ENCODE measurements at regions not wholly inside any gene's neighbourhood (a gene's known extent, or its start where the extent isn't known, plus 50 kb on each side); places are given as distances from the start of the nearest gene placed in this dataset.
A peak's percentile ranks its signal among the peaks of the same experiment; 100 is the strongest.

DNA sequence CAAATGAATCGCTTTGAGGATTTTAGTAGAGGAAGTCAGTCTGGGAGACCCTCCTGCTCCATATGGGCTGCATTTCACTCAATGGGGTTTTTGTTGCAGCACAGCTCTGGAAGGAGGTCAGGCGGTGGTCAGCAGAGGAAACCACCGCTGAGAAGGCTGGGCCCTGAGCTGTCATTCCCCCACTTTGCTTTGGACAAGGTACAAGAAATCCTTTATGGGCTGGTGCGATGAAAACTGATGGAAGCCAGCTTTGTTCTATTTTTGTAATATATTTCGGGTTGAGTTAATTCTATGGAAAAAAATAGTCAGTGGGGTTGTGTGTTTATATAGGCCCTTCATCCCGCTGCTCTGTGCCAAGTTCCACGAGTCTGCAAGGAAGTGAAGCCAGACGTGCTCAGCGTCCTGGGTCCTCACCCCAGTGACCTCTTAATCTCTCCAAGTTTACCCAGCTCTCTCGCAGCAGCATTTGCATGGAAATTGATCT is 157.1 kb upstream of the TMC3 start:
- Mint-ChIP-seq H3K4me3 (ENCODE audit: unreplicated experiment) (peak overlapping the region; percentile 45), H3K36me3 (ENCODE audit: low read depth) (no peaks in the 10 kb centered on the region), H3K27me3 (ENCODE audit: low read depth) (no peaks in the 10 kb centered on the region), H3K4me1 (ENCODE audit: low read depth) (peaks cover 39% of the 10 kb centered on the region), H3K27ac (ENCODE audit: unreplicated experiment) (peak overlapping the region; percentile 89), H3K9me3 (ENCODE audit: low read depth) (no peaks in the 10 kb centered on the region)
- TF ChIP-seq, protein P1, sequence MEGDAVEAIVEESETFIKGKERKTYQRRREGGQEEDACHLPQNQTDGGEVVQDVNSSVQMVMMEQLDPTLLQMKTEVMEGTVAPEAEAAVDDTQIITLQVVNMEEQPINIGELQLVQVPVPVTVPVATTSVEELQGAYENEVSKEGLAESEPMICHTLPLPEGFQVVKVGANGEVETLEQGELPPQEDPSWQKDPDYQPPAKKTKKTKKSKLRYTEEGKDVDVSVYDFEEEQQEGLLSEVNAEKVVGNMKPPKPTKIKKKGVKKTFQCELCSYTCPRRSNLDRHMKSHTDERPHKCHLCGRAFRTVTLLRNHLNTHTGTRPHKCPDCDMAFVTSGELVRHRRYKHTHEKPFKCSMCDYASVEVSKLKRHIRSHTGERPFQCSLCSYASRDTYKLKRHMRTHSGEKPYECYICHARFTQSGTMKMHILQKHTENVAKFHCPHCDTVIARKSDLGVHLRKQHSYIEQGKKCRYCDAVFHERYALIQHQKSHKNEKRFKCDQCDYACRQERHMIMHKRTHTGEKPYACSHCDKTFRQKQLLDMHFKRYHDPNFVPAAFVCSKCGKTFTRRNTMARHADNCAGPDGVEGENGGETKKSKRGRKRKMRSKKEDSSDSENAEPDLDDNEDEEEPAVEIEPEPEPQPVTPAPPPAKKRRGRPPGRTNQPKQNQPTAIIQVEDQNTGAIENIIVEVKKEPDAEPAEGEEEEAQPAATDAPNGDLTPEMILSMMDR (IDR thresholded peaks at IDR 0.05), result no peak
- no peak for DNase-seq (ENCODE audit: low spot score)

DNA sequence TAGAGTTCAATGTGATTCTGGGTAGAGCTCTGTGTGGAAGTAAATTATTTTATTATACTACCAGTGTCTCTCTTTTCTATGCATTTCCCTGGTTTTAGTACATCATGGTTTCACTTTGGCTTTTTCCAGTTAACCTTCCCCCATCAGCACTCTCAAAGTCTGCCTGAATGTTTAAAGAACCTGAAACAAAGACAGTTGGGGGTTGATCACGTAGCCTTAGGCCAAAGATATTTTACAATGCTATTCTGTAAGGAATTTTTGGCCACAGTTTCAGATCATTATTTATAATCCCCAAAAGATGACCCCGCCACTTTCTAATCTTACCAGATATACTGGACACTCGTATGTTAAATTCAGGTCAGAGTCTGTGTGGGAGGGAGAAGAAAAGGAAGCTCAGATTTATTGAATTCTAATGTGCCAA is 156.3 kb upstream of the TMC3 start:
- Mint-ChIP-seq H3K9me3 (ENCODE audit: low read depth) (no peaks in the 10 kb centered on the region), H3K27ac (ENCODE audit: unreplicated experiment) (no peak overlapping the region), H3K27me3 (ENCODE audit: low read depth) (no peaks in the 10 kb centered on the region), H3K36me3 (ENCODE audit: low read depth) (no peaks in the 10 kb centered on the region), H3K4me1 (ENCODE audit: low read depth) (peaks cover 39% of the 10 kb centered on the region), H3K4me3 (ENCODE audit: unreplicated experiment) (no peak overlapping the region)
- TF ChIP-seq, protein P1 (IDR thresholded peaks at IDR 0.05), result no peak
- no peak for DNase-seq (ENCODE audit: low spot score)

DNA sequence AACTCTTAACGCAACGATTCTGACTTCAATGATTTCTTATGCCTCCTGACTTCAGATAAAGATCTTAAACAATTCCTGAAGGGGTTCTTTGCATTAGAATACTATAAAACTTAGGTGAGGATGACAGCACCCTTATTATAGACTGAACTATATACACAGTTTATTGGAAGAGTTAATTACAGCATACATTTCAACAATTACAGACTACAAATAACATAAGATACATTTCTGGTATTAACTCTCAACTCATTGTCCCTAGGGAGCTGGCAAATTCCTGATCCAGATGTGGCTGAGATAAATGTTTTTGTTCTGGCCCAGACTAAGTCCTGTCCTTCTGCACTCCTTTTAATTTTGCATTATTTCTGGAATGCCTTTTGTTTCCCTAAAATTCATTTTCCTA is 155.5 kb upstream of the TMC3 start:
- H3K4me1 Mint-ChIP-seq (ENCODE audit: low read depth), result peaks cover 39% of the 10 kb centered on the region
- H3K4me3 Mint-ChIP-seq (ENCODE audit: unreplicated experiment), result no peak overlapping the region
- TF ChIP-seq, protein P1 (IDR thresholded peaks at IDR 0.05), result no peak
- DNase-seq (ENCODE audit: low spot score), result no peak
- no peak overlapping the region for H3K27ac Mint-ChIP-seq (ENCODE audit: unreplicated experiment)
- no peaks in the 10 kb centered on the region for H3K36me3 Mint-ChIP-seq (ENCODE audit: low read depth)
- H3K27me3 Mint-ChIP-seq (ENCODE audit: low read depth), result no peaks in the 10 kb centered on the region
- peaks cover 2% of the 10 kb centered on the region for H3K9me3 Mint-ChIP-seq (ENCODE audit: low read depth)

DNA sequence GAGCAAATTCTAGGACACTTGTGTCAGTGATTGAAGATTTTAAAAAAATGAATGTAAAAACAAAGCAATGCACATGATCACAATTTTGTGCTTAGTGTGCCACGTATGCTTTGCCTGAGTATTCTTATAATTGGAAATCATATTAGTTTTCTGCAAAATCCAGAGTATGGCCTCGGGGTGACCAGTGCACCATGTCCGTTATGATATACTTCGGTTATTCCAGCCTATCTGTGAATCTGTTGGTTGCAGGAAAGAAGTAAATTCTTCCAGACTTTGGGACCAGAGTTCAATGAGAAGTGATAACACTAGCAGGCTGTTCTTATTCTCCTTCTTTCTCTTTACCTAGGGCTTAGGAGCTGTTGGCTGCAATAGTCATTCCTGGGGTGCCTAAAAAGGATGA is 152.0 kb upstream of the TMC3 start:
- TF ChIP-seq, protein P1 (IDR thresholded peaks at IDR 0.05), result no peak
- H3K27me3 Mint-ChIP-seq (ENCODE audit: low read depth), result no peaks in the 10 kb centered on the region
- H3K4me1 Mint-ChIP-seq (ENCODE audit: low read depth), result peaks cover 23% of the 10 kb centered on the region
- no peak overlapping the region for H3K27ac Mint-ChIP-seq (ENCODE audit: unreplicated experiment)
- H3K9me3 Mint-ChIP-seq (ENCODE audit: low read depth), result peaks cover 2% of the 10 kb centered on the region
- no peak for DNase-seq (ENCODE audit: low spot score)
- H3K4me3 Mint-ChIP-seq (ENCODE audit: unreplicated experiment), result no peak overlapping the region
- H3K36me3 Mint-ChIP-seq (ENCODE audit: low read depth), result no peaks in the 10 kb centered on the region

DNA sequence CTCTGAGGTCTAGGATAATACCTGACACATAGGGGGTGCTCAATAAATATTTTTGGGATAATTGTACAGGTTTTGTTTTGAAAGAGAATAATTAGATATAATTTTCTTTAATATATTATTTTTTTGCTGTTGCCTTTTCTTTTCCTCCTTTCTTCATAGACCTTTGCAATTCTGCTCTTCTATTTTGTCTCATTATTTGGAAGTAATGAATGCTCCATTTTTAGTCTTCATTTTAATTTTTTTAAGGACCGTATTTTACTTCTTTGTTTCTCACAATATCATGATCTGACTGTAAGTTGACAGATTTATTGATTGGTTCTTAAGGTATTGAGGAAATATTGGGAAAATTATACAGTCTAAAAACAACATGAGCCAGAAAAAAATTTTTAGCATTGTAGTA is 150.5 kb upstream of the TMC3 start:
- Mint-ChIP-seq H3K36me3 (ENCODE audit: low read depth) (no peaks in the 10 kb centered on the region), H3K4me3 (ENCODE audit: unreplicated experiment) (no peak overlapping the region), H3K27me3 (ENCODE audit: low read depth) (no peaks in the 10 kb centered on the region), H3K9me3 (ENCODE audit: low read depth) (peaks cover 2% of the 10 kb centered on the region), H3K27ac (ENCODE audit: unreplicated experiment) (no peak overlapping the region), H3K4me1 (ENCODE audit: low read depth) (peaks cover 7% of the 10 kb centered on the region)
- TF ChIP-seq, protein P1 (IDR thresholded peaks at IDR 0.05), result no peak
- no peak for DNase-seq (ENCODE audit: low spot score)

All from chondrocyte (in vitro differentiated cells).